HG03066 (cell line): ENCODE measurements at regions not wholly inside any gene's neighbourhood (a gene's known extent, or its start where the extent isn't known, plus 50 kb on each side); places are given as distances from the start of the nearest gene placed in this dataset.

Experiments used
- ATAC-seq: cut with Tn5 transposase; IDR thresholded peaks from one replicate; pipeline ENCODE4 v1.9.1; 2021; ENCODE audit warnings: low read depth; ENCODE audit not compliant: unreplicated experiment

- ATAC-seq, result peak; percentile 43
Observed at GRCh38 chr14:62079038-62079437, 316.8 kb downstream of the SNAPC1 start.

DNA sequence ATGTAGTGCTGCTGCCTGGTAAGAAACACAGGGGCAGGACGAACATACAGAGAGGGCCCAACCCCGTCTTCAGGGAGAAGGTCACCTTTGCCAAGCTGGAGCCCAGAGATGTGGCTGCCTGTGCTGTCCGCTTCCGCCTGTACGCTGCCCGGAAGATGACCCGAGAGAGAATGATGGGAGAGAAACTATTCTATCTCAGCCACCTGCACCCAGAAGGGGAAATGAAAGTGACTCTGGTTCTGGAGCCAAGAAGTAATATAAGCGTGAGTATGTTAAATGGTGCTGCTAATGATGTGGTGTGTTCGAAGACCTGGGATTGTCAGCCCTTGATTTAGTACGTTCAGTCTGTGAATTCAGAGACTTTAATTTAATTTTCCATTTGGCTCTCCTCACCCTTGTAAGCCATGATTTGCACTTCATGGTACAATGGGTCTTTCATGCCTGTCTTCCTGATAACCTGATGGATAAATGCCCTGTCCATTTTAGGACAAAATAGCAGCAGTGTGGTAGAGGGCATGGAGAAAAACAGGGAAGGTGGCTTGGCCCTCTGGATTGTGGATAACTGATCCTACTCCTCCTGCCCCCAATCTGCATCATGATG lies 318.9 kb downstream of the SNAPC1 start:
- ATAC-seq, result peak; percentile 85

- no peak for ATAC-seq
Observed at GRCh38 chr14:62081951-62082350, 319.7 kb downstream of the SNAPC1 start.

DNA sequence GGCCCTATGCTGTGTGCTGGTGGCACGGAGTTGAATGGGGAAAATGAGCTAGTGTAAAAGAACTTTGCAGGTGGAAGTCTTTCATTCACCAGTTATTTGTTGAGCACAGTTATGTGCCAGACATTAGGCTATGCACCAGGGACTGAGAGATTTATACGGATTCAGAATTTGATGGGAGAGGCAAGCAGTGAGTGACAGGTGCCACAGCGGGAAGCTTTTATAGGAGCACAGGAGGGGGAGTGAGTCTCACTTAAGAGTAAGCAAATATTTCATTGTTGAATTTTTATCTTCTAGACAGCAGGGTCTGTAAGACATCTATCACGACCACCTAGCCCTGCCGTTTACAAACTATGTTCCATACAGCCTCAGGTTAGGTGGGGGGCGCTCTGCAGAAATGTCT lies 320.6 kb downstream of the SNAPC1 start:
- no peak for ATAC-seq

- no peak for ATAC-seq
Observed at GRCh38 chr14:62084020-62084419, 321.8 kb downstream of the SNAPC1 start.

DNA sequence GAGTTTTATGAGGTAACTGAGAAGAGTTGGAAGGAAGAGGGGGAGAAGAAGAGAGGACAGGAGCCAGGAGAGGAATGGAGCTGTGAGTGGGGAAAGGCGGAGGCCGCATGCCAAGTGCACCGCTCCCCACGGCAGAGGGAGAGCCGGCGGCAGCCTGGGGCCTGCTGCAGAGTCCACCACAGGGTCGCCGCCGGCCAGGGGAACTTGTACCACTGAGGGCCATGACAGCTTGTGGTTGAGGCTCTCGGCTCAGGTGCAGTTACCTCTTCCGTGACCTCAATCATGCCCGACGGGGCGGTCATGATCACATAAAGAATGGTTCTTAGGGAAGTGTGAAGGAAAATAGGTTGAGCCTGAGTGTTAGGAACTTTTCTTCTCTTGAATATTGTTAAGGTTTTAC lies 325.0 kb downstream of the SNAPC1 start:
- ATAC-seq, result no peak

DNA sequence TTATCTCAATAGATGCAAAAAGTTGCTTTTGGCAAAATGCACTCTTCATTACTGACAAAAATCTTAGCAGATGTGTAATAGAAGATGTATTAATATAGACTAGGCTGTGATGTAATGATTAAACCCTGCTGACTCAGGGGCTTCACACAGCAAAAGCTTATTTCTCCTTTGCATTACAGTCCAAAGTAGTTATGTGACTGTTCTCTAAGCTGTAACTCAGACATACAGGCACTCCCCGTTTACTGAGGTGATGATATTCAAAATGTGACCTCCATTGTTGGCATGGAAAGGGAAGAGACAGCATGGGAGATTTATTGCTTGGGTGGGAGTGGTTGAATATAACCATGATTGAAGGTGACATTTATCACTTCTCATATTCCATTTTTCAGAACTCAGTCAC lies 331.5 kb downstream of the SNAPC1 start:
- ATAC-seq, result no peak

DNA sequence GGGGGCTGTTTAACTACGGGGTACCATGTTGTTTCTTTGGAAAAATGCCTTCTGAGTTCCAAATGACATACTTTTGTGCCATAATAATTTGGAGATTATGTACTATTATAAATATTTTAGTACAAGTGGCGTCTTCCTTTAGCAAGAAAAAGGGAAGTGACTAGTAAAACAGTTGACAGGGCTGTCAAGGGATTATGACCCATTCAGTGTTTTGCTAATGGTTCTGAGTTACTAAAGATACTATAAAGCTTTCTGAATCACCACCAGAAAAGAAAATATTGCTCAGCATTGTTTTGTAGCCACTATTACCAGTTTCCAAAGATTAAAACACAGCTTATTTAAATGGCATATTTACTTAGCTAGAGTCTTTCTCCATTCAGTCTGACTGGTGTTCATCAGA lies 334.9 kb downstream of the SNAPC1 start:
- ATAC-seq, result no peak

- no peak for ATAC-seq
Observed at GRCh38 chr14:62097824-62098223, 335.6 kb downstream of the SNAPC1 start.

GRCh38 chr14:62098357-62098756 lies 336.1 kb downstream of the SNAPC1 start:
- no peak for ATAC-seq

GRCh38 chr14:62099091-62099490 lies 336.9 kb downstream of the SNAPC1 start:
- ATAC-seq, result no peak

- ATAC-seq, result no peak
Observed at GRCh38 chr14:62101189-62101588, 339.0 kb downstream of the SNAPC1 start.

DNA sequence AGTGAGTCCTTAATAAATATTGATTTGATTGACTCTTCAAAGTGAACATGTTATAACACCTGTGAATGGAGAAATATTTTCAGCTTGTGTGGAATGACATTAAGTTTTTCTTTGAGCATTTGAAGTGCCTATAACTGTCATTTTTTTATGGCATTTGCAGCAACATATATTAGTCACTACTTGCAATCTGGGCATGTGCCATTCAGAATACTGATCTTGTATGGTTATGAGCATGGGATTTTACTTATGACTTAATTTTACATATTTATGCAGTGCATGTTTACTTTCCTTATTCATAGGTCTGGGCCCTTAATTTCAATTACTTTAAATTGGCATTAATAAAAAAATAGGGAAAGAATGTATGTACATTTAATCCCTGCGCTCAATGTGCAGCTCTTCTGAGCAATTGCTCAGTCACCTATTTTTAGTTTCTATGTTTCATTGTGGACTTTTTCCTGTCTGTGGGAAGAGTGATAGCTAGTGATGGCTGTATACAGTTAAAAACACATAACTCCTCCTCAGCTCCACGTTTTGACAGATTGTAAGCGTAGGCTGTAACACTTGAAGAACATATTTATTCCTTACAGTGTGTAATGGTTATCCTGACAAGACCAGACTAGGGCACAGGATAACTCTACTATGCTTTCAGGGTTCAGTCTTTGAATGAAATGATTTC lies 339.6 kb downstream of the SNAPC1 start:
- no peak for ATAC-seq

GRCh38 chr14:62102349-62102725 lies 340.1 kb downstream of the SNAPC1 start:
- no peak for ATAC-seq

DNA sequence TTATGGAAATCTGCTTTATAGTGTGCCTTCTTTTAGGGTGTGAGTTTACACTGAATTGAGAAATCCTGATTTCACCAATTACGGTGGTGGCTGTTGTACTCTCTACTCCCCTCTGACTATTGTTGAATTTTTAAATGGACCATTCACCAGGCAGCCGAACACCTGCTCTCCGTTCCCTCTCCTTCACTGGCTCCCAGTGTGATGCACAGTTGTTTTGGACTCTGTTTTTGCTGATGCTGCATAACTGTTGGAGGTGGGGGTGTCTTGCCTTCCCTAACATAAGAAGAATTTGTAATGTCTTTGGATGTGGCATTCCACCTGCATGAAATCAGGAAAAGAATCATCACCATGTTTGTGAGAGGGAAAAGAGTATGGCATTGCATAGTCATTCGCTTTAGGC lies 341.2 kb downstream of the SNAPC1 start:
- no peak for ATAC-seq

DNA sequence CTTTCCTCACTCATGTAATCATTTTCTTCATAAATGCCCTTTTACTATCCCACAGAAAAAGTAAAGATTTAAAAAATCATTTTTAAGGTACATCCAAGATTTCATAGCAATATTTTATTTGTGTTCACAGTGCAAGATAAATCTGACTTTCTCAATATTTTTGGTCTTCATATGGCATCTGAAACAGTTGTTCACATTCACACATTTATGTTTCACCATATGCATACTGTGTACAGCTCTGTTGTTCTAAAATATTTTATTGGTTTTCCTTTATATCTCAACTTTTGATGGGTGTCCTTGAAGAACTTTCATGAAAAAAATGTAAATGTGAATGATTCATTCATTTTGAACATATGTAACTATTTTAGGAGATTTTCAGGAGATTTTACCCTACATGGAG lies 348.7 kb downstream of the SNAPC1 start:
- ATAC-seq, result no peak

GRCh38 chr14:62117010-62117750 lies 355.0 kb downstream of the SNAPC1 start:
- ATAC-seq, result peak; percentile 96

- no peak for ATAC-seq
Observed at GRCh38 chr14:62117751-62118105, 355.5 kb downstream of the SNAPC1 start.

DNA sequence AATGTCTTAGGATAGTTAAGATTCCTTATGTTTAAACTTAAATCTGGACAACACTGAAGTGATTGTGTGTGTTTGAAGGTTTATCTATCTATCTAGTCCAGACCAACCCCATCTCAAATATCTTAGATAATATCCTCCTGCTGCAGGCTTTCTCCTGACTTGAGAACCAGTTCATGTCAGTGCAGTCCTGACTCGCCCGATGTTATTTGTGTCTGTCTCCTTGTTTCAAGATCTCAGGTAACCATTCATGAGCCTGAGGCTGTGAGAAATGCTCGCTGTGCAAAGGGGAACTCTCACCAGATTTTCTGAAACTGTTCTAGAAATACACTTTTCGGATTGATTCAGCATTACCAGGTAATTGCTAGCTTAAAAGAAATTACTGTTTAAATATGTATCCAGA lies 356.2 kb downstream of the SNAPC1 start:
- no peak for ATAC-seq

GRCh38 chr14:62118871-62119270 lies 356.7 kb downstream of the SNAPC1 start:
- ATAC-seq, result no peak

DNA sequence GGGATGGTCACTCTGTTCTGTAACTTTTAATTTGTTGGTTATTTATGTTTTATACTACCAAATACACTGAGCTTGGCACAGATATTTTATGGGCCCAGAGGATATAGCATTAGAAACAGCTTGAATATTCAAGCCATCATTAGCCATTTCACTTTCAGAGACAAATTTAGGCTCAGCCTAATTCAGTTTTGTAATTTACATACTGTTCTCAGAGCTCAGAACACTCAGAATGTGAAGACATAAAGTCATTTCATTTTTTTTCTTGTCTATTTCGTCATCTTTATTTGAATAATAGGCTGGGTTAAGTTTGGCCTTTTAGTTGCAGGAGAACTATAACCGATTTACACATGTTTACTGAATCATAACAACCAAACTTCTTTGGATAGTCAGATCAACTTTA lies 361.7 kb downstream of the SNAPC1 start:
- ATAC-seq, result peak; percentile 59

DNA sequence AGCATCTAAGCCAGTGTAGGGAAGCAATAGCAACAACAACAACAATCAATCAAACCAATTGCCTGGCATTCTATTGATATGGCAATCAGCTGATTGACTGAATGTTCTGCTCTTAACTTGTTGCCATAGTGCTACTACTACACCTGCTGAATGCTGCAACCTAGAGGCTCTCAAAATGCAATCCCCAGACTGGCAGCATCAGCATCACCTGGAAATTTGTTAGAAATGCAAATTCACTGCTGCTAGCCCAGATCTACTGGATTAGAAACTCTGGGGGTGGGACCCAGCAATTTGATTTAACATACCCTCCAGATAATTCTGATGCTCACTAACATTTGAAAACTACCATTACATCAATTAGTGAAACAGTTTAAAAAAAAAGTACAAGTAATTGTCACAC lies 363.6 kb downstream of the SNAPC1 start:
- ATAC-seq, result no peak
